ENCODE measurements at regions not wholly inside any gene's neighbourhood (a gene's known extent, or its start where the extent isn't known, plus 50 kb on each side); places are given as distances from the start of the nearest gene placed in this dataset.
"Not testable (repeated sequence)": the region's sequence is repeated elsewhere in the genome, so short reads cannot be mapped to it uniquely, and the experiment has no call there.

GRCh38 chr4:189235599-189235998 lies 705.1 kb upstream of the FRG1 start:
- no peak overlapping the region for H3K4me3 ChIP-seq (ENCODE audit: low read depth, low read length)
- DNase-seq (ENCODE audit: low read depth) = no peak
- no peak for TF ChIP-seq CTCF (IDR thresholded peaks at IDR 0.05; ENCODE audit: low read depth, low read length, missing control alignments)

- H3K4me3 ChIP-seq (ENCODE audit: low read depth, low read length); DNase-seq (ENCODE audit: low read depth): not testable (repeated sequence)
Observed at GRCh38 chr4:189236321-189236720, 704.4 kb upstream of the FRG1 start.

GRCh38 chr4:189237340-189237739 lies 703.3 kb upstream of the FRG1 start:
- no peak for TF ChIP-seq CTCF (IDR thresholded peaks at IDR 0.05; ENCODE audit: low read depth, low read length, missing control alignments)
- H3K4me3 ChIP-seq (ENCODE audit: low read depth, low read length) = no peak overlapping the region
- DNase-seq (ENCODE audit: low read depth) = no peak

GRCh38 chr4:189255636-189256035 lies 685.0 kb upstream of the FRG1 start:
- H3K4me3 ChIP-seq (ENCODE audit: low read depth, low read length) = no peak overlapping the region
- TF ChIP-seq CTCF (IDR thresholded peaks at IDR 0.05; ENCODE audit: low read depth, low read length, missing control alignments) = no peak
- no peak for DNase-seq (ENCODE audit: low read depth)

GRCh38 chr4:189261475-189261874 lies 679.2 kb upstream of the FRG1 start:
- TF ChIP-seq CTCF (IDR thresholded peaks at IDR 0.05; ENCODE audit: low read depth, low read length, missing control alignments) = no peak
- H3K4me3 ChIP-seq (ENCODE audit: low read depth, low read length) = no peak overlapping the region
- DNase-seq (ENCODE audit: low read depth) = no peak

- H3K4me3 ChIP-seq (ENCODE audit: low read depth, low read length) = no peak overlapping the region
- no peak for DNase-seq (ENCODE audit: low read depth)
- no peak for TF ChIP-seq CTCF (IDR thresholded peaks at IDR 0.05; ENCODE audit: low read depth, low read length, missing control alignments)
Observed at GRCh38 chr4:189265515-189265914, 675.2 kb upstream of the FRG1 start.

GRCh38 chr4:189267312-189267965 lies 673.2 kb upstream of the FRG1 start:
- H3K4me3 ChIP-seq (ENCODE audit: low read depth, low read length) = no peak overlapping the region
- TF ChIP-seq CTCF (IDR thresholded peaks at IDR 0.05; ENCODE audit: low read depth, low read length, missing control alignments) = no peak
- DNase-seq (ENCODE audit: low read depth) = no peak

All from GM12864 (cell line).